Caco-2 (cell line): ENCODE measurements at regions not wholly inside any gene's neighbourhood (a gene's known extent, or its start where the extent isn't known, plus 50 kb on each side); places are given as distances from the start of the nearest gene placed in this dataset.

Experiments used
- BruUV-seq: library from RNA; stranded (reverse); fragments of 400-500 nt; replicated peaks from 2 replicates; lab custom pipeline; 2021; lab: Mats Ljungman, UMichigan
- CTCF ChIA-PET: fragments of 300-600 bp; sonication (Branson Sonifier 250); formaldehyde crosslinking; loops from one replicate; lab custom pipeline; 2022; ENCODE audit warnings: antibody characterized with exemption; lab: Charles Lee
- POLR2A ChIA-PET: fragments of 300-600 bp; sonication (Branson Sonifier 250); formaldehyde crosslinking; loops from one replicate; lab custom pipeline; 2022; ENCODE audit warnings: antibody characterized with exemption; lab: Charles Lee
- DNase-seq, 2 experiments: peaks; one replicate each; pipeline versions ENCODE4 v3.0.0 to v3.0.0-alpha.2; 2020 to 2022
- H3K27me3 ChIP-seq: replicated peaks from 2 replicates; pipeline ENCODE4 v1.6.0; 2011; ENCODE audit warnings: low read length; ENCODE audit not compliant: control insufficient read depth, insufficient read depth
- H3K36me3 ChIP-seq: 2 replicates; pipeline ENCODE4 v1.5.1; 2011; ENCODE audit warnings: low read length; ENCODE audit not compliant: control insufficient read depth, insufficient read depth
- H3K4me1 ChIP-seq: fragments of 250-450 bp; sonication (Bioruptor Pico); 2 replicates; pipeline ENCODE4 v1.5.1; 2020; ENCODE audit warnings: mild to moderate bottlenecking
- H3K4me3 ChIP-seq: 2 replicates; pipeline ENCODE4 v1.5.1; 2011; ENCODE audit warnings: low read depth, mild to moderate bottlenecking, control low read depth, low read length
- H3K9me3 ChIP-seq: fragments of 250-450 bp; sonication (Bioruptor Pico); 2 replicates; pipeline ENCODE4 v1.5.1; 2020; ENCODE audit warnings: mild to moderate bottlenecking, moderate library complexity
- H3K27ac Mint-ChIP-seq: one replicate; pipeline ENCODE4 v1.8.0; 2022; ENCODE audit warnings: mixed read lengths; ENCODE audit not compliant: unreplicated experiment
- H3K27me3 Mint-ChIP-seq: one replicate; pipeline ENCODE4 v1.8.0; 2022; ENCODE audit warnings: mixed read lengths; ENCODE audit not compliant: insufficient read depth, unreplicated experiment
- H3K36me3 Mint-ChIP-seq: one replicate; pipeline ENCODE4 v1.8.0; 2022; ENCODE audit warnings: mild to moderate bottlenecking, mixed read lengths; ENCODE audit not compliant: insufficient read depth, unreplicated experiment
- H3K4me1 Mint-ChIP-seq: one replicate; pipeline ENCODE4 v1.8.0; 2022; ENCODE audit warnings: low read depth, mixed read lengths; ENCODE audit not compliant: unreplicated experiment
- H3K4me3 Mint-ChIP-seq: one replicate; pipeline ENCODE4 v1.8.0; 2022; ENCODE audit warnings: mild to moderate bottlenecking, moderate library complexity, mixed read lengths; ENCODE audit not compliant: unreplicated experiment
- H3K9me3 Mint-ChIP-seq: one replicate; pipeline ENCODE4 v1.8.0; 2022; ENCODE audit warnings: mixed read lengths; ENCODE audit not compliant: unreplicated experiment
- intact Hi-C: fragments of 100-400 bp; cut with micrococcal nuclease; formaldehyde crosslinking; loops from one replicate; pipeline ENCODE4 v1.10.0; 2022; ENCODE audit not compliant: unreplicated experiment
- TF ChIP-seq, protein P1 (sequence below), 2 experiments: fragments of 200-600 bp in 1 of 2; IDR thresholded peaks; 1 replicate in 1 of 2; 2 replicates in 1 of 2; pipeline versions ENCODE4 v1.5.1 to v1.8.0; 2011 to 2022; ENCODE audit warnings: antibody characterized with exemption in 1 of 2, control low read depth in 1 of 2, inconsistent platforms in 1 of 2, low read depth in 1 of 2, low read length in 1 of 2, mild to moderate bottlenecking in 1 of 2, moderate library complexity in 1 of 2; ENCODE audit not compliant: insufficient read depth in 1 of 2, severe bottlenecking in 1 of 2, unreplicated experiment in 1 of 2

DNA sequence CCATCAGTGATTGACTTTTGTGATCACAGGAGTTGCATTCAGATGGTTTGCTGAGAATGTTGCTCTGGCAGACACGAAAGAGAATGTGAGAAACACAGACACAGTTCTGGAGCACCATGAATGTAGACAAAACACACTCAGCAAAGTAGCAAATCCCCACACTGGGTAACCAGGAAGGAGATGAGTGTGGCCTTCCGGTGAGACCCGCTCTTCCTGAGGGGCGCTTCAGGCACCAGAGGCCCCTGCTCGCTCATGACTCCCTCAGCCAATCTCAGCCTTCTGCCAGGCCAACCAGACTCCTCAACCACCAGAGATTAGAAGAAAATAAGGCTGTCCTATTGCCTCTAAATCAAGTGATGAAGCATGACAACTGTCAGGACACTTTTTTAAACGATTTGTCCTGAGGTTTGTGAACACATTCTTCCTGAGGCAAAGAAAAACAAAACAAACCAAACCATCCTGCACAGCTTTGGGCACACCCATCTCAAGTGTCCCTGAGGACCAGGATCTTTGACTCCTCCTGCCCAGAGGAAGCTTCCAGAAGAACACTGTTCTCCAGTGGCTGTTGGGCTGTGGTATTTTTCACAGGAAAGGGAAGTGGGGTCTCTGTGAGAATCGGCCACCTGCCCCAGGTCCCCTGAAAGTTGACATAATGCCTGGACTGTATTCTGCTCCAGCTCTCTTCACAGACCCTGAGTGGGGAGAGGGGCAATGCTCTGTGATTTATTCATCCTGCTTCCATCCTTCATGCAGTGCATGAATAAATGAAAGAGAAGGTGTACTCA lies 152.8 kb downstream of the BCL11A start:
- ChIA-PET CTCF (interaction anchor here (0.6 kb wide), 1 partner anchor 32 kb away, joined by 3 read pairs; no protein-coding TSS in a partner anchor), POLR2A (no interaction called here)
- intact Hi-C loops, result no loop called here
- Mint-ChIP-seq H3K9me3 (no peaks in the 10 kb centered on the region), H3K4me1 (peaks cover 7% of the 10 kb centered on the region), H3K27me3 (peaks cover 2% of the 10 kb centered on the region), H3K36me3 (no peaks in the 10 kb centered on the region), H3K4me3 (no peak overlapping the region), H3K27ac (no peak overlapping the region)
- TF ChIP-seq, protein P1, sequence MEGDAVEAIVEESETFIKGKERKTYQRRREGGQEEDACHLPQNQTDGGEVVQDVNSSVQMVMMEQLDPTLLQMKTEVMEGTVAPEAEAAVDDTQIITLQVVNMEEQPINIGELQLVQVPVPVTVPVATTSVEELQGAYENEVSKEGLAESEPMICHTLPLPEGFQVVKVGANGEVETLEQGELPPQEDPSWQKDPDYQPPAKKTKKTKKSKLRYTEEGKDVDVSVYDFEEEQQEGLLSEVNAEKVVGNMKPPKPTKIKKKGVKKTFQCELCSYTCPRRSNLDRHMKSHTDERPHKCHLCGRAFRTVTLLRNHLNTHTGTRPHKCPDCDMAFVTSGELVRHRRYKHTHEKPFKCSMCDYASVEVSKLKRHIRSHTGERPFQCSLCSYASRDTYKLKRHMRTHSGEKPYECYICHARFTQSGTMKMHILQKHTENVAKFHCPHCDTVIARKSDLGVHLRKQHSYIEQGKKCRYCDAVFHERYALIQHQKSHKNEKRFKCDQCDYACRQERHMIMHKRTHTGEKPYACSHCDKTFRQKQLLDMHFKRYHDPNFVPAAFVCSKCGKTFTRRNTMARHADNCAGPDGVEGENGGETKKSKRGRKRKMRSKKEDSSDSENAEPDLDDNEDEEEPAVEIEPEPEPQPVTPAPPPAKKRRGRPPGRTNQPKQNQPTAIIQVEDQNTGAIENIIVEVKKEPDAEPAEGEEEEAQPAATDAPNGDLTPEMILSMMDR (IDR thresholded peaks at IDR 0.05; ENCODE audit: insufficient read depth in 1 of 2, low read depth in 1 of 2, low read length in 1 of 2, severe bottlenecking in 1 of 2, unreplicated experiment in 1 of 2), result no peak
- Histone ChIP-seq H3K4me3 (no peak overlapping the region), H3K36me3 (no peaks in the 10 kb centered on the region), H3K4me1 (no peaks in the 10 kb centered on the region), H3K9me3 (no peaks in the 10 kb centered on the region), H3K27me3 (no peaks in the 10 kb centered on the region)
- no peak for DNase-seq
- no TSS peak for BruUV-seq

DNA sequence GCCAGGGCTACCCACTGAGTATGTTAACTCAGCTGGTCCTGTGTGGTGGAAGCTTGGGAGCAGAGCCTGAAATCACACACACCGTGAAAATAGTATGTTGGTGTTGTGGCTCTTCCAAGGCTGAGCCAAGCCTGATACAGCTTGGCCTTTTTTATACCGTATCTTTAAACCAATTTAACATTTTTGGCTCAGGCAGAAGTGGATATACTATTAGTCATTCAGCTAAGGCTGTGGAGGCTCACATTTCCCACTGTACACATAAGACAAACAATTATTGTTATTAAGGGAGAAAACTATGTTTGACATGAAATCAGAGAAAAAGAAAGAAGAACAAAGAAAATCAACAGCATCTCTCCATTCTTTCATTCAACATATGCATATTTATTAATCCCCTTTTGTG lies 159.0 kb downstream of the BCL11A start:
- H3K9me3 ChIP-seq, result no peaks in the 10 kb centered on the region
- POLR2A ChIA-PET, result no interaction called here
- Mint-ChIP-seq H3K9me3 (no peaks in the 10 kb centered on the region), H3K27me3 (peaks cover 2% of the 10 kb centered on the region), H3K4me1 (no peaks in the 10 kb centered on the region), H3K4me3 (no peak overlapping the region), H3K36me3 (no peaks in the 10 kb centered on the region), H3K27ac (no peak overlapping the region)
- BruUV-seq, result no TSS peak
- no peaks in the 10 kb centered on the region for H3K36me3 ChIP-seq
- H3K27me3 ChIP-seq, result no peaks in the 10 kb centered on the region
- H3K4me3 ChIP-seq, result no peak overlapping the region
- intact Hi-C loops, result no loop called here
- no peaks in the 10 kb centered on the region for H3K4me1 ChIP-seq
- TF ChIP-seq, protein P1 (IDR thresholded peaks at IDR 0.05; ENCODE audit: insufficient read depth in 1 of 2, low read depth in 1 of 2, low read length in 1 of 2, severe bottlenecking in 1 of 2, unreplicated experiment in 1 of 2), result no peak
- CTCF ChIA-PET, result no interaction called here
- no peak for DNase-seq

DNA sequence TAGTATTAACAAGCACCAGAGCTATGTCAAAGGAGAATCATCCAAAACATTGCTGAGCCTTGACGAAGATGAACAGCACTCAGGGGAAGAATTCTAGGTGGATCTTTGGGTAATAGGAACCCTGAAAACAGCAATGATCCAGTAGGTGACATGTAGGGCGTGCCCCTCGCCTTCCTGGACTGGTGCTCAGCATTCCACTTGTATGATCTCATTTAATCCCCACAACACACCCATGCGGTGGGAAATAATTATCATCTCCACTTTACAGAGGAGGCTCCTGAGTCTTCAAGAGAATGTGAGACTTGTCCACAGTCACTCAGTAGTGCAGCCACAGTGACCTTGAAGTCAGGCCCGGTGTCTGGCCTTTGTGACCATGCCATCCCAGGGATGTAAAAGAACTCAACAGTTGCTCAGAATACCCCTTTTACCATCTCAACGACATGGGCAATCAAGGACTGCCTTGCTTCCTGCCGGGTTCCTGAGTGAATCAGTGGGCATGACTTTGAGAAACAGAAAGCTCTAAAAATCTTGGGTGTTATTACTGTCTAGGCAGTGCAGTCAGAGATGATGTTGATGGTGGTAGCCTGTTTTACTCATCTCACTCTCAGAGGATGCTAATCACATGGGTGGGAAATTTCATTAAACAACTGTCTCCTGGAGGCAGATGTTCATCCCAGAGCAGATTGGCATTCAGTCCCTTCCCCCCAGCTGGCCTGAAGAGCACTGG lies 161.6 kb downstream of the BCL11A start:
- no peak overlapping the region for H3K4me3 ChIP-seq
- Mint-ChIP-seq H3K4me3 (no peak overlapping the region), H3K9me3 (no peaks in the 10 kb centered on the region), H3K36me3 (no peaks in the 10 kb centered on the region), H3K4me1 (no peaks in the 10 kb centered on the region), H3K27me3 (peaks cover 2% of the 10 kb centered on the region), H3K27ac (no peak overlapping the region)
- H3K4me1 ChIP-seq, result no peaks in the 10 kb centered on the region
- intact Hi-C loops, result no loop called here
- ChIA-PET CTCF (no interaction called here), POLR2A (no interaction called here)
- no peaks in the 10 kb centered on the region for H3K27me3 ChIP-seq
- TF ChIP-seq, protein P1 (IDR thresholded peaks at IDR 0.05; ENCODE audit: insufficient read depth in 1 of 2, low read depth in 1 of 2, low read length in 1 of 2, severe bottlenecking in 1 of 2, unreplicated experiment in 1 of 2), result no peak
- BruUV-seq, result no TSS peak
- DNase-seq, result no peak
- no peaks in the 10 kb centered on the region for H3K36me3 ChIP-seq
- H3K9me3 ChIP-seq, result no peaks in the 10 kb centered on the region
